ENCODE measurements at regions not wholly inside any gene's neighbourhood (a gene's known extent, or its start where the extent isn't known, plus 50 kb on each side); places are given as distances from the start of the nearest gene placed in this dataset.

DNA sequence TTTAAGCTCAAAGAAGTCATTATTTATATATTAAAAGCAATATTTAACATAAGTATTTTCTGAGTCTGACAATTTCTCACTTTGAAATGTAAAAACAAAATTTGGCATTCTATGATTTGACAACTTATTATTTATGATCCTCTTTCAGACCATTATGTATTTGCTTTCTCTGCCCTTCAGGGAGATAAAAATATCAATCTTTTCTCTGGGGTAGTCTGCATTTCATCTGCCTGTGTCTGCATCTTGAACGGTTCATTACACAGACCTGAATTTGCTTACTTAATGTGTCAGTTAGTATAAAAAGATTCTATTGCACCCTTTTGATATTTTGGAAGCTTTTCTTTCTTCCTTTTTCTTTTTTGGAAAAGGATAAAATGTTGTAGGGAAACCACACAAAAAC, 354.0 kb upstream of the RGS17 start:
- no peak for DNase-seq (ENCODE audit: low spot score)
- ChIA-PET POLR2A (no interaction called here), CTCF (ENCODE audit: low intra/inter-chr PET ratio, low total read pairs) (no interaction called here)
- no peaks in the 10 kb centered on the region for H3K4me1 ChIP-seq (ENCODE audit: insufficient read depth, low read length)
- 24% methylated on average over 1 of the region's 1 CpG for WGBS (ENCODE audit: low lambda C conversion rate)
- H3K9ac ChIP-seq (ENCODE audit: insufficient read depth, low read depth, low read length) = no peak overlapping the region
- FAIRE-seq = no peak
- no peaks in the 10 kb centered on the region for H3K27me3 ChIP-seq (ENCODE audit: control insufficient read depth in 1 of 2, insufficient read depth in 2 of 2, low read length in 2 of 2)
- H2AFZ ChIP-seq (ENCODE audit: low read length) = no peak overlapping the region
- H3K36me3 ChIP-seq (replicated peaks in 1 of 2; ENCODE audit: control insufficient read depth in 1 of 2, insufficient read depth in 2 of 2, low read length in 2 of 2) = no peaks in the 10 kb centered on the region
- intact Hi-C loops (cut with micrococcal nuclease; ENCODE audit: unreplicated experiment) = no loop called here
- no peak overlapping the region for H3K4me2 ChIP-seq (ENCODE audit: low read depth, low read length)
- no peak for ATAC-seq
- in situ Hi-C loops (cut with HindIII; ENCODE audit: extremely low pct_ligation_motif_present, low pct_unique_long_range_greater_than_20kb) = no loop called here
- no peak overlapping the region for H3K4me3 ChIP-seq (replicated peaks in 1 of 3; ENCODE audit: insufficient read depth in 1 of 3, low read depth in 2 of 3, low read length in 3 of 3)
- BruUV-seq (replicated peaks) = no TSS peak
- no peak overlapping the region for H3K27ac ChIP-seq (ENCODE audit: extremely low read length, insufficient read depth, low read length)
- H3K79me2 ChIP-seq (ENCODE audit: insufficient read depth, low read length) = no peaks in the 10 kb centered on the region
- H3K9me3 ChIP-seq (ENCODE audit: low read length) = peaks cover 14% of the 10 kb centered on the region; the same call in 1 of the 2 replicates
- no peaks in the 10 kb centered on the region for H4K20me1 ChIP-seq (ENCODE audit: insufficient read depth, low read length)
- no peak for TF ChIP-seq AGO2 (optimal IDR thresholded peaks at IDR 0.05; ENCODE audit: low read depth, low read length)
- no peak for TF ChIP-seq GATAD1 (CRISPR knock-in tag; IDR thresholded peaks at IDR 0.05)
- no peak for TF ChIP-seq ZNF672 (CRISPR knock-in tag; IDR thresholded peaks at IDR 0.05)
- no peak for TF ChIP-seq ZNF138 (CRISPR knock-in tag; IDR thresholded peaks at IDR 0.05; ENCODE audit: low read depth)
- TF ChIP-seq RBAK (CRISPR knock-in tag; IDR thresholded peaks at IDR 0.05) = no peak
- TF ChIP-seq ZBTB10 (CRISPR knock-in tag; IDR thresholded peaks at IDR 0.05; ENCODE audit: borderline replicate concordance) = no peak
- no peak for TF ChIP-seq ZBTB4 (CRISPR knock-in tag; IDR thresholded peaks at IDR 0.05; ENCODE audit: borderline replicate concordance)
- TF ChIP-seq SP2 (CRISPR knock-in tag; IDR thresholded peaks at IDR 0.05) = no peak
- TF ChIP-seq ZFP37 (CRISPR knock-in tag; IDR thresholded peaks at IDR 0.05; ENCODE audit: borderline replicate concordance) = no peak
- TF ChIP-seq CREB1 (IDR thresholded peaks at IDR 0.05) = no peak
- no peak for TF ChIP-seq CREB1 (CRISPR knock-in tag; IDR thresholded peaks at IDR 0.05)
- no peak for TF ChIP-seq ZNF24 (IDR thresholded peaks at IDR 0.05)
- no peak for TF ChIP-seq SNAI1 (CRISPR knock-in tag; IDR thresholded peaks at IDR 0.05; ENCODE audit: borderline replicate concordance)
- no peak for TF ChIP-seq MATR3 (CRISPR knock-in tag; IDR thresholded peaks at IDR 0.05)
- no peak for TF ChIP-seq ZNF816 (CRISPR knock-in tag; IDR thresholded peaks at IDR 0.05; ENCODE audit: borderline replicate concordance)
- no peak for TF ChIP-seq SATB2 (CRISPR knock-in tag; IDR thresholded peaks at IDR 0.05)
- TF ChIP-seq ZBTB20 (CRISPR knock-in tag; IDR thresholded peaks at IDR 0.05; ENCODE audit: borderline replicate concordance, low read depth) = no peak
- no peak for TF ChIP-seq RBM22 (optimal IDR thresholded peaks at IDR 0.05; ENCODE audit: low read length)
- TF ChIP-seq, protein P1, sequence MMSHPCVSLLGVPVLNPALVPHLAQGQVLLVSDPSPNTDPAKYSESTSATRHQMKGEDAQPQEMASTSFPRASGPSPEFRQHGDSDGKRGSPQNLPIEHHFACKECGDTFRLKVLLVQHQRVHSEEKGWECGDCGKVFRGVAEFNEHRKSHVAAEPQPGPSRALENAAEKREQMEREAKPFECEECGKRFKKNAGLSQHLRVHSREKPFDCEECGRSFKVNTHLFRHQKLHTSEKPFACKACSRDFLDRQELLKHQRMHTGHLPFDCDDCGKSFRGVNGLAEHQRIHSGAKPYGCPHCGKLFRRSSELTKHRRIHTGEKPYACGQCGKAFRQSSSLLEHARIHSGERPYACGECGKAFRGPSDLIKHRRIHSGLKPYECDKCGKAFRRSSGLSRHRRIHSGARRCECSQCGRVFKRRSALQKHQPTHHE (CRISPR knock-in tag; IDR thresholded peaks at IDR 0.05; ENCODE audit: borderline replicate concordance) = no peak
- TF ChIP-seq ATRX (CRISPR knock-in tag; IDR thresholded peaks at IDR 0.05; ENCODE audit: borderline replicate concordance) = no peak
